ENCODE measurements at regions not wholly inside any gene's neighbourhood (a gene's known extent, or its start where the extent isn't known, plus 50 kb on each side); places are given as distances from the start of the nearest gene placed in this dataset.

DNA sequence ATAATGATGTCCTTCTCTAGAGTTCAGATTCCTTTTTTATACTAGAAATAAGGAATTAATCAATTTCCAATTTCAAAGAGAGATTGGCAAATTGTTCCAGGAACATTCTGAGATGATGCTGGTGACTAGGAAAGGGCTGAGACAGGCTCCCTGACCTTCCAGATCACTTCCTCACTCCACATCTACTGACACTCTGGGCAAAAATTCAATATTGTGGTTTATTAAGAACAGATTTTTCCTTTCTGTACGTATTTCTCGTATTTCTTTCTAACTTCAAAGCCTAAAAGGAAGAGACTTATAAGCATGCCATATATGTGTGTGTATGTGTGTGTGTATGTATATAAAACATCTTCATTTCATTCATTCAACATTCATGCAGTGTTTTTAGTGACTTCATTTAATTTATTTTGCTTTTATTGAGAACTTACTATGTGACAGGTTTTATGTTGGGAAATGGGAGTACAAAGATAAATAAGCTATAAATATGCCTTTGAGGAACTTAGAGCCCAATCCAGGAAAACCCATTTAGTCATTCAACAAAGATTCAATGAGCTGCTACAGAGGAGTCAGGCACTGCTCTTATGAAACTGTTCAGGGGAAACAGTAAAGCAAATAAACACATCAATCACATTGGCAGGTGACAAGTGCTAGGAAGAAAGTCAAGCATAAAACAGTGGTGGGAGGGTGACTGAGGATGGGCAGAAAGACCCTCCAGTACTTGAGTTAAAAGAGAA lies 137.9 kb downstream of the RDH14 start:
- TF ChIP-seq, protein P1, sequence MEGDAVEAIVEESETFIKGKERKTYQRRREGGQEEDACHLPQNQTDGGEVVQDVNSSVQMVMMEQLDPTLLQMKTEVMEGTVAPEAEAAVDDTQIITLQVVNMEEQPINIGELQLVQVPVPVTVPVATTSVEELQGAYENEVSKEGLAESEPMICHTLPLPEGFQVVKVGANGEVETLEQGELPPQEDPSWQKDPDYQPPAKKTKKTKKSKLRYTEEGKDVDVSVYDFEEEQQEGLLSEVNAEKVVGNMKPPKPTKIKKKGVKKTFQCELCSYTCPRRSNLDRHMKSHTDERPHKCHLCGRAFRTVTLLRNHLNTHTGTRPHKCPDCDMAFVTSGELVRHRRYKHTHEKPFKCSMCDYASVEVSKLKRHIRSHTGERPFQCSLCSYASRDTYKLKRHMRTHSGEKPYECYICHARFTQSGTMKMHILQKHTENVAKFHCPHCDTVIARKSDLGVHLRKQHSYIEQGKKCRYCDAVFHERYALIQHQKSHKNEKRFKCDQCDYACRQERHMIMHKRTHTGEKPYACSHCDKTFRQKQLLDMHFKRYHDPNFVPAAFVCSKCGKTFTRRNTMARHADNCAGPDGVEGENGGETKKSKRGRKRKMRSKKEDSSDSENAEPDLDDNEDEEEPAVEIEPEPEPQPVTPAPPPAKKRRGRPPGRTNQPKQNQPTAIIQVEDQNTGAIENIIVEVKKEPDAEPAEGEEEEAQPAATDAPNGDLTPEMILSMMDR (IDR thresholded peaks at IDR 0.05; ENCODE audit: insufficient read depth, low read length, poor library complexity, severe bottlenecking), result no peak
- no peak for TF ChIP-seq EZH2phosphoT487 (conservative IDR thresholded peaks at IDR 0.05; ENCODE audit: low read length)
